Fibroblast of mammary gland (primary cell): ENCODE measurements at regions not wholly inside any gene's neighbourhood (a gene's known extent, or its start where the extent isn't known, plus 50 kb on each side); places are given as distances from the start of the nearest gene placed in this dataset.

Experiments
- DNase-seq: peaks from one replicate; pipeline ENCODE4 v3.0.0-alpha.2; 2010; ENCODE audit warnings: low read depth
- H3K4me3 ChIP-seq: 2 replicates; pipeline ENCODE4 v1.5.1; 2011; ENCODE audit warnings: low read depth, mild to moderate bottlenecking, low read length, moderate library complexity; ENCODE audit not compliant: control insufficient read depth
- TF ChIP-seq, protein P1 (sequence below): conservative IDR thresholded peaks from 2 replicates; pipeline ENCODE4 v1.5.1; 2011; ENCODE audit warnings: low read depth, low read length, inconsistent platforms; ENCODE audit not compliant: control insufficient read depth, insufficient read depth

DNA sequence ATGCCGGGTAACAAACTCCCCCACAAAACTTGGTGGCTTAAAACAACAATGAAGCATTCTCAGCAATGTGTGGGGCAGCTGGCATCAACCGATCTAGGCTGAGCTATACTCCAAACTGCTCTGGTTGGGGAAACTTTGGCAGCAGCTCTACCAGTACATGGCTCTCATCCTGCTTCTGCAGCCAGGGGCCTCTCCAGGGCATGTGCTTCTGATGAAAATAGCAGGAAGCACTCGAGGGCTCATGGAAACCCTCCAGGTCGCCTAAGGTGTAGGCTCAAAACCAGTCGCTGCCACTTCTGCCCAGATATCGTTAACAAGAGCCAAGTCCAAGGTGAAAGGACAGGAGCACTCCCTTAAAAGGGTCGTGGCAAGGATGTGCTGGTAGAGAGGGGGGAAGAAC, 134.1 kb downstream of the TEX36 start:
- no peak for DNase-seq
- TF ChIP-seq, protein P1, sequence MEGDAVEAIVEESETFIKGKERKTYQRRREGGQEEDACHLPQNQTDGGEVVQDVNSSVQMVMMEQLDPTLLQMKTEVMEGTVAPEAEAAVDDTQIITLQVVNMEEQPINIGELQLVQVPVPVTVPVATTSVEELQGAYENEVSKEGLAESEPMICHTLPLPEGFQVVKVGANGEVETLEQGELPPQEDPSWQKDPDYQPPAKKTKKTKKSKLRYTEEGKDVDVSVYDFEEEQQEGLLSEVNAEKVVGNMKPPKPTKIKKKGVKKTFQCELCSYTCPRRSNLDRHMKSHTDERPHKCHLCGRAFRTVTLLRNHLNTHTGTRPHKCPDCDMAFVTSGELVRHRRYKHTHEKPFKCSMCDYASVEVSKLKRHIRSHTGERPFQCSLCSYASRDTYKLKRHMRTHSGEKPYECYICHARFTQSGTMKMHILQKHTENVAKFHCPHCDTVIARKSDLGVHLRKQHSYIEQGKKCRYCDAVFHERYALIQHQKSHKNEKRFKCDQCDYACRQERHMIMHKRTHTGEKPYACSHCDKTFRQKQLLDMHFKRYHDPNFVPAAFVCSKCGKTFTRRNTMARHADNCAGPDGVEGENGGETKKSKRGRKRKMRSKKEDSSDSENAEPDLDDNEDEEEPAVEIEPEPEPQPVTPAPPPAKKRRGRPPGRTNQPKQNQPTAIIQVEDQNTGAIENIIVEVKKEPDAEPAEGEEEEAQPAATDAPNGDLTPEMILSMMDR, result no peak
- H3K4me3 ChIP-seq, result no peak overlapping the region

DNA sequence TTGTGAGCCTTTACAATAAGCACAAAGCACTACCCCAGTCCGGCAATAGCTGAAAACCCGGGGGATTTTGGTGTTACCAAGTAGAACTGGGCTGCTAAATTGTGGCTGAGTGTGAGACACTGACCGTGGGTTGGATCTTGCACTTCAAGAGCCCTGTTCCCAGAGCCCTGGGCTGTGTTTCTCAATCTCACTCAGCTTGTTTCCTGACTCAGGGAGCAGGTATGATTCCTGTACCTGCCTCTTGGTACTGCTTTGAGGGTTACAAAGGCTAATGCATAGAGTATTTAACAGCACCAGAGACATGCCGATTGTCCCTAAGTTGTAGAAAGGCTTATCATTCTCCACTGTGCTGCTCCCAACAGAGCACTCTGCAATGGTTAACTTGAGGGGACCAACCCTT, 134.6 kb downstream of the TEX36 start:
- TF ChIP-seq, protein P1, result no peak
- DNase-seq, result no peak
- H3K4me3 ChIP-seq, result no peak overlapping the region

DNA sequence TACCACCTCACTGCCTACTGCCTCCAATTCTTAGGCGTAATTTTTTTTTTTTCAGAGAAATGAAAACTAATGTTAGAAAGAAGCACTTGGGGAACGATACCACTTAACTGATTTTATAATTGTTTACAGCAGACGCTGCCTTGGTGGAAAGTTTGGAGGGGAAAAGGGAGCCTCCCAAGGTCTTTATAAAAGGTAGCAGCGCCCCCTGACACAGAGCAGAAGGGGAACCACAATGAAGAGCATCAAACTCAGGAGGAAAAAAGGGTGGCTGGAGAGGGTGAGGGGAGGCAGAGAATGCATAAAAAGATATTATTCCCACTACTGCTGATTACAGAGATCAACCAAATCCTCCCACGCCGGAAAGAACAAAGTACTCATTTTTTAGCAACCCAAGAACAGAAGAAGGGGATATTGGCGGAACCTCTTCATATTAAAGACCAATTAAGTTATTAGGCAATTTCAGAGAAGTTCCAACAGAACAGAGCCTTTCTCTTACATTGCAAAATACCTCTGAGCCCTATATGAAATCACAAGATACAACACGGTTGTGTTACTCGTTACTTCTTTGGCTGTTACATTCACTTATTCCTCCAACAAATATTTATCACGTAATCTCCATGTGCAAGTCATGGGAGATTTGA, 135.8 kb downstream of the TEX36 start:
- TF ChIP-seq, protein P1, result no peak

DNA sequence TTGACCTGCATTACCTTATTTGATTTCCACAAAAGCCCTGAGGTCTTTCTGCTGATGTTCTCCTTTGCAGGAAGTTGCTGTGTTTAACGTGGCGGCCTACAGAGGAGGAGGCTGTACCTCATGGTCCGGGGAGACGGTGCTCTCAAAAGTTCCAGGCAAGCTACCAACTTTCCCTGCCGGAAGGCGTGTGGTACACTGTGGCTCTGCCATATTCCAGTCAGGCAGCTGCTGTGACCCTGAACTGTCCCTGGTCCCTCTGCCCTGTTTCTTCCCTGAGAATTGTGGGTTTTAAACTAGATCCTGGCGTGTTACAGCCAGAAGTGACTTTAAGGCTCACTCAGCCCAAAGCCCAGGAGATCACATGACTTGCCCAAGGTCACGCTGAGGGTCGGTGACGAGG, 139.2 kb downstream of the TEX36 start:
- TF ChIP-seq, protein P1, result no peak
- H3K4me3 ChIP-seq, result no peak overlapping the region
- no peak for DNase-seq

More for the DNA sequence above, 135.8 kb downstream of the TEX36 start:
- DNase-seq, result no peak
- H3K4me3 ChIP-seq, result no peak overlapping the region

DNA sequence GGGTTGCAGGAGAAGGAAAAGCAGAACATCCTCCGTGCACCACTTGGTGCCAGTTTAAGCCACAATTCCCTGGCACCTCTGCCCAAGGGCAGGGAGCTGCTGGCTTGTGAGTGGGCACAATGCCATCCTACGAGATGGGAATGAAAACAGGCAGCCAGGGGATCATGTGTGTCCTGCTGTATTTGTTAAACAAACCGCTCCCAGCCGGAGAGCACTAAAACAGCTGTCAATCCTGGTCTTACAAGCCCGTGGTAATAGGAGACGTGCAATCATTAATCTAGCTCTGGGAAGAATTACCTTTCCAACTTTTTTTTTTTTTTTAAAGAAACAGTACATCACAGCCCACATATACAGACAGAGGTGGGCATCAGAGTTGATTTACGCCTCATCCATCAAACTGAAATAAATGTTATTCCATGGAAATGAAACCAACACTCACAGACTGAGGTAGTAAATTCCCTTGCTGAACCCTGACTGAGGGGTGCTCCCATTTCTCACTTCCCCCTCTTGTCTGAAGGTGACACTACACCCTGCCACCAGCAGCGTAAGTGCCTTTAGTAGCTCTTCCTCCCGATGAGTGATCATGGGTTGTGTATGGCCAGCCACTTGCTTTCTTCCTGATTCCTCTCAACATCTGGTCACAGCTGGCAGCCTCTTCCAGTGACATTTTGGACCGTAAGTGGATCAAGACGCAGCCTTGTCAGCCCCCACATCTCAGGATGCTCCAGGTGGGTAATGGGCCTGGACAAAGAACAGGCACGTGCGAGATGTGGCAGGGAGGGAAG, 143.8 kb downstream of the TEX36 start:
- no peak overlapping the region for H3K4me3 ChIP-seq
- TF ChIP-seq, protein P1, result no peak
- no peak for DNase-seq

DNA sequence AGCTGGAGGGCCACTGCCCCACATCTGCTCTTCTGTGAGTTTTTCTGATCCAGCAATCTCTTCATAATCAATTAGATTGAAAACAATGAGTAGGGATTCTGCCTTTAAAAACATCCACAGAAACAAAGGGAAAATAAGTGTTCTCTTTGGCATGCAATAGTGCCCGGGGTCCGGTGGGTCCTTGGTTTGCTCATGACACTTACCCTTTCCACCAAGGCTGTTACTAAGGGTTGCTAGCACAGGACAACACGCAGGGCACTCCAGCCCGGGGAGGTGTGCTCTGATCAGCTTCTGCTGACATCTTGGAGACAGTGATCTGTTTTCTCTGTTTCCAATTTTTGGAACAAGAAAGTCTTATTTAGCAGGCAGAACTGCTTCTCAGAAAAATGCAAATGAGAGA, 146.7 kb downstream of the TEX36 start:
- TF ChIP-seq, protein P1, result no peak
- H3K4me3 ChIP-seq, result no peak overlapping the region
- DNase-seq, result no peak
